ENCODE measurements at regions not wholly inside any gene's neighbourhood (a gene's known extent, or its start where the extent isn't known, plus 50 kb on each side); places are given as distances from the start of the nearest gene placed in this dataset.

DNA sequence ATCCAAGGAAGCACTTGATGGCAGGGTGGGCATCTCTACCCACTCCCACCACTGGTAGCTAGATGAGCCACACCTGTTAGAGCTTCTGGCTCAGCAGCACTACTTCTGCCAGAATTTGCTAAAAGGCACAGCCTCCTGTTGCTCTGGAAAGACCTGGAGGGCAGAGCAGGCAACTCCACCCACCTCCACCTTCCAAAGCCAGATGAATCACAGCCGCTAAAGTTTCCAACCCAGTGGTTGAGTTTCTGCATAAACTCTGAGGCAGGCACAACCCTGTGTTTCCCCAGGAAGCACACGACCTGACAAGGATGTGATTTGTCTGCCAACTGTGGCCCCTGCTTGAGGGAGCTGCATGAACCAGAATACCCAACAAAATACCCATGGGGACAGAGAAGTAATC is 111.6 kb upstream of the GCFC2 start:
- no peak for DNase-seq (ENCODE audit: low read depth in 2 of 2)

DNA sequence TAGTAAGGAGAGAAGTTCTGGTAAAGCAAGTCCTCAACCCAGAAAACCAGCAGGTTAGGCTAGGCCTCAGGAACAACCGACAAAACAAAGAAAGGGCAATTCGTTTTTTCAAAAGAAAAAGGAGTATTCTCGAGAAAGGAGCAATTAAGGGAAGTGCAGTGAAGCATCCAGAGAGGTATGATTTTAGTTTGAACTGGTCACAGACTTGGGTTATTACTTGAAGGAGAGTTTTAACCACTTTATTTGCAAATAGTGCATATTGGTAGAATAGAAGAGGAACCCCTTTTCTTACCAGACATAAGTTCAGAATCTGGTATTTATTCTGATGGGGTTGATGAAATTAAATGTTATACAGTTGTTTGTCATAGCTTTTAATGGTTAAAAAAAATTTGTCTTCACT is 110.0 kb upstream of the GCFC2 start:
- no peak for DNase-seq (ENCODE audit: low read depth in 2 of 2)

DNA sequence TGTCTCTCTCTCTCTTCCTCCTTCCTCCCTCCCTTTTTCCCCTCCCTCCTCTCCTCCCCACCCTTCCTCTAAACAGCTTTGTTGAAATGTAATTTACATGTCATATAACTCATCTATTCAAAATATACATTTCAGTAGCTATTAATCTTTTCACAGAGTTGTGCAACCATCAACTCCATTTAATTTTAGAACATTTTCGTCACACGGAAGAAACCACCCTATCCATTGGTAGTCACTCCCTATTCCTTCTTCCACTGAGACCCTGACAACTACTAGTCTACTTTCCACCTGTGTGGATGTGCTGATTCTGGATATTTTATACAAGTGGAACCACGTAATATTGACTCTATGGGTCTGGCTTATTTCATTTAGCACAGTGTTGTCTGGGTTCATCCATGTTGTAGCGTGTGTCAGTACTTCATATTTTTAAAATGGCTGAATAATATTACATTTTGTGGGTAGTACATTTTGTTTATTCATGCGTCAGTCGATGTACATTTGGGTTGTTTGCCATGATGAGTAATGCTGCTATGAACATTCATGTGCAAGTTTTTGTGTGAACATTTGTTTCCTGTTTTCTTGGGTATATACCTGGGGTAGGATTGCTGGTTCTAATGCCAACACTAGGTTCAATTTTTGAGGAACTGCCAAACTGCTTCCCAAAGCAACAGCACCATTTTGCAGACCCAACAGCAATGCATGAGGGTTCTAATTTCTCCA is 100.1 kb upstream of the GCFC2 start:
- DNase-seq (ENCODE audit: low read depth in 2 of 2) = no peak

DNA sequence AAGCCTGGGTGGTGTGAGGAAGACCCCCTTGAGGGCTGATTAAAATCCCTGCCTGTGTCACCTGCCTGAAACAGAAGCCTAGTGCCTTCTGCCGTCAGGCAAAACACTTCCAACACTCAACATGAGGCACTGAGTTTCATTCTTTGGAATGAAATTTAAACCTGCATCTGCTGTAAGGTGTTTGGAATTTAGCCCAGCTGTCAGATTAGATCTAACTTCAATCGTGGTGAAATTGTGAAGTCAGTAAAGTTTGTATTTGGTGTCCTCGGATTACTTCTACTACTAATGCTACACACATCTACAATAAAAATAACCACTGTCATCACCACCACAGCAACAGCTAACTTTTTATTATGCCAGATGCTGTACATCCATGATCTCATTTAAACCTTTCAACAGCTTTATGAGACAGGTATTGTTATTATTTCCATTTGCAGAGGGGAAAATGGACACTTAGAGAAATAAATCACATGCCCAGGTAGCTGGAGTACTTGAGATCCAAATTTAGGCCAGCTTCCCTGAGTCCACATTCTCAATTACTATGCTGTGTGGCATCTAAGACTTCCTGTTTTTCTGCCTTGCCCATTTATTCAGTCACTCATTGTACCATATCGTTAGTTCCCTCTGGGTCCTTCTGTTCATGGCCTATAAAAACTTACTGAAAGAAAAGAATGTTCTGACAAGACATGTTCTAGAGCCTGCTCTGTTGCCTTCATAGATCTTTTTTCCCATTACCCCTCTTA is 98.2 kb upstream of the GCFC2 start:
- no peak for DNase-seq (ENCODE audit: low read depth in 2 of 2)

DNA sequence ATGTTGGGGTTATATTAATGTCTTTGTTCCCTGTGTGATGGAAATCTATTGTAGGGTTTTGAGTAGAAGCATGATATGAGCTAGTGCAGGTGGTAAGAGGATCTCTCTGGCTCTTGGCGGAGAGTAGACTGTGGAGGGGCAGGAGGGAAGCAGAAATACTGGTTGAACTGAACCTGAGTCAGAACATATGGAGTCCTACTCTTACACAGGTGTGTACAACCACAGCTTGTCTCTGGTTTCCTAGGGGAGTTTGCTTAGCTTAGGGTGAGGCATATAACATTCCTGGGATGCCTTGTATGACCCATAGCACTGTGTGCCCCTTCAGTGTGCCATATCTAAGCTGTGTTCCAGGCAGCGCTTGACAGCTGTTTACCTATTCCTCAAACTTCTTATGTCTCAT is 97.3 kb upstream of the GCFC2 start:
- DNase-seq (ENCODE audit: low read depth in 2 of 2) = no peak

DNA sequence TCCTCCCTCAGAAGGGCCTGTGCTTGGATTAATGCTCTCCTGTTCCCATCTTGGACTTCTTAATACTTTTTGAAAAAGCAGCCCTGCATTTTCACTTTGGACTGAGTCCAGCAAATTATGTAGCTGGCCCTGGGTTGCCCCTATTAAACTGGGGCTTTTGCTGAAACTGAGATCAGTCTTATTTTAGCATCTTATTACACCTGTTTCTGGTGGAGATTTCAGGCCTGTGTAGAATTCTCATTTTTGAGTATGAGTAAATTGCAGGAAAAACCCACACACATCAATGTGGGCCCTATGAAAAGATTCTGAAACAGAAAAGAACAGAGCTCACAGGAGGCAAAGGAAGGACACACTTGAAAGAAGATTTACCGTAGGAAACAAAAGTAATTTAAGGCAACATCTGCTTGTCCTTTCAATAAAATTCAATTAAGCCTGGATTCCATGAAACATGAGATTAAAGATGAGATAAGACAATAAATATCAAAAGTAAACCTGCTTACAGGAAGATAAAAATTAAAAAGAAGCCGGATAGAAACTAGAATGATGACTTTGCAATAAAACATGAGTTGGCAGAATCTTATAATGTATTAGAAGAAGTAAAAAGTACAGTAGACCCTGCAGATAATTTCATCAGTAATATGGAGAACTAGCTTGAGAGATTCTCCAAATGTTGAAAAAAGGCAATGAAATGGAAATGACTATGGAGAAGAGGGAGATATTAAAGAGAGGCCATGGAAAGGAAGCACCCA is 90.7 kb upstream of the GCFC2 start:
- no peak for DNase-seq (ENCODE audit: low read depth in 2 of 2)

DNA sequence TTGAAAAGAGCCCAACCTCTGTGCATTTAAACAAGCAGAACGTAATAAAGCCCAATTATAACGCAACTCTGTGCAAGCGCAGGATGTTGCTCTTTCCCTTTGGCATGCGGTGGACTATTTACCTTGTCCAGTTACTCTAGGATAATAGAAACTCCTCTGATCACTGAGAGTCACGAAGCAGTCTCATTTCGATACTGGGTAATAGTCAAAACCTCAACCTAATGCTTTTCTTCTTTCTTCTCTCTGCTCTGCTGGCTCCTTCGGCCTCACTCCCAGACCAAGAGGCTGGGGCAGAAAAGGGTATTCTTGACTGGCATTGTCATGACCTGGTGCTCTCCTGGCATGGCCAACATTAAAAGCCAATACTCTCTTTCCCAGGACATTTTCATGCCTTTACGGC is 89.7 kb upstream of the GCFC2 start:
- DNase-seq (ENCODE audit: low read depth in 2 of 2) = no peak

DNA sequence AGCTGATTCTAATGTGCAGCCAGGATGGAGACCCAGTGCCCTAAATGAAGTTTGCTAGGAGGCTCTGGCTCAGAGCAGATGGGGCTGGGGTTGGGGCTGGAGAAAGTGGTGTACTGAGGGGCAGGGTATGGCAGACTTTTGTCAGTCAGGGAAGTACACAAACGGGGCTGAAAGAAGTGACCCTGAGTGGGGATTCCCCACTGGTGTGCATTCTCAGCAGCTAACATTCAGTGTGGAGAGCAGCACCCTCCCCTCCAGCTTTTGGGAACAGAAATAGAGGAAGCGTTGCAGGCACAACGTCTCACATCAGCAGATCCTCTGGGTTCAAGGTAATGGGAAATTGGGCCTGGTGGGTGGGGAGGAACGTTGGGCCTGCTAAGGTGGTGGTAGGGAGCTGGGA is 89.1 kb upstream of the GCFC2 start:
- no peak for DNase-seq (ENCODE audit: low read depth in 2 of 2)

DNA sequence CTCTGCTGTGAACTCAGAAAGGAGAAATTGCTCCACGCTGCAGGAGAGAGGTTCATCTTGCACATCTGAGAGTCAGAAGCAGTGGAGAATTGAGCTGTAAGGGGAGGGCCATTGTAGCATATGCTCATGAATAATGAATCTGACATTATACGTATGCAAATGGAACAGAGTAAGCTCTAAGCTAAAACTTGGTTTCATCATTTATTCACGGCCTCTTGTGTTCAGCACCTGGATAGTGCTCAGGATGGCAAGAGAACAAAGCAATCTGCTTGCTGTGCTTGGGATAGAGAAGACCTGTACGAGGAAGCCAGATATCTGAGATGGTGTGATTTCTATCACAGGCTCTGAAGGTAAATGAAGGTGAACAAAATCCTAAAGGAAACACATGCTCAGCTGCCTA is 87.9 kb upstream of the GCFC2 start:
- DNase-seq (ENCODE audit: low read depth in 2 of 2) = no peak

DNA sequence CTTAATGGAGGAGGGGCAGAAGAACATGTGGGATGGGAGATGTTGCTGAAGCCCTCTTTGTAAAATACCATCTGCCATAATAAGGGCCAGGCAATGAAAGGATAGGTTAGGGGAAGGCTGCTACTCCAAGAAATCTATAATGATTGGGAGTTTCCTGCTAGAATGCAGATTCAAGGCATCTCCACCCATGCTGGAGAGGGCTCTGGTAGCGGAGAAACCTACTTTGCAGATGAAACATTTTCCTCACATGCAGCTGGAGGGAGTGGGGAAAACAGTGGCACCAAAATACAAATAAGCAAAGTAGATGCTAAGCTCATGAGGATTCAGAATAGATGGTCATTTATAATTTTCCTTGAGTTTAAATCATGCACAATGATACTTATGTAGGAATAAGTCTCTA is 82.3 kb upstream of the GCFC2 start:
- no peak for DNase-seq (ENCODE audit: low read depth in 2 of 2)

DNA sequence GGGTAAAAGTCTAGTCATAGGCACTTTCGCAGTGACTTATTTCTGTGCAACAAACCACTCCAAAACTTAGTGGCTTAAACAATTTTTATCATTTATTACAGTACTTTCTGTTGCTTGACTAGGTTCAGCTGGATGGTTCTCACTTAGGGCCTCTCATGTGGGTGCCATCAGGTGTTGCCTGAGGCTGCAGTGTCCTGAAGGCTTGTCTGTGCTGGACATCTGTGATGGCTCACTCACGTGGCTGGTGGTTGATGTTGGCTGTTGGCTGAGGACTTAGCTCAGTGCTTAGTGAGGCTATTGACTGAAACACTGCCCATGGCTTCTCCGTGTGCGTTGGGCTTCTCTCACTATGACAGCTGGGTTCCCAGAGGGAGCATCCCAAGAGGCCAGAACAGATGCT is 81.4 kb upstream of the GCFC2 start:
- DNase-seq (ENCODE audit: low read depth in 2 of 2) = no peak

DNA sequence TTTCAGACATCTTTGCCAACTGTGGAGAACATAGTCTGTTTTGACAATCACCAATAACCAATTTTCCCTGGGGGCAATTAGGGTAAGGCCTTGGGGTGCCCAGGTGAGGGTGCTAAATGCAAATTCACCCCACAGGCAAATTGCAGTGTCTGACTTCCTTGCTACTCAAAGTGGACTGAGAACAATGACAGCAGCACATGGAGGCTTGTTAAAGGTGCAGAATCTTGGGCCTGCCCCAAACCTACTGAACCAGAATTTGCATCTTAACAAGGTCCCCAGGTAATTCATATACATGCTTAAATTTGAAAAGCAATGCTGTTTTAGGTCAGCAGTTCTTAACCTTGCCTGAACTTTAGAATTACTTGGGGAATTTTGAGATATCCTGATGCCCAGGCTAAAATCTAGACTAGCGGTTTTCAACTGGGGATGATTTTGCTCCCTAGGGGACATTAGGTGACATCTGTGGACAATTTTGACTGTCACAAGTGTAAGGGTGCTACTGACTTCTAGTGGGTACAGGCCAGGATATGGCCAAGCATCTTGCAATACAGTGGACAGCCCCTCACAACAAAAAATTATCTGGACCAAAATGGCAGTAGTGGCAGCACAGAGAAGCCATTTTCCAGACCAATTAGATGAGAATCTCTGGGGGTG is 80.2 kb upstream of the GCFC2 start:
- no peak for DNase-seq (ENCODE audit: low read depth in 2 of 2)

DNA sequence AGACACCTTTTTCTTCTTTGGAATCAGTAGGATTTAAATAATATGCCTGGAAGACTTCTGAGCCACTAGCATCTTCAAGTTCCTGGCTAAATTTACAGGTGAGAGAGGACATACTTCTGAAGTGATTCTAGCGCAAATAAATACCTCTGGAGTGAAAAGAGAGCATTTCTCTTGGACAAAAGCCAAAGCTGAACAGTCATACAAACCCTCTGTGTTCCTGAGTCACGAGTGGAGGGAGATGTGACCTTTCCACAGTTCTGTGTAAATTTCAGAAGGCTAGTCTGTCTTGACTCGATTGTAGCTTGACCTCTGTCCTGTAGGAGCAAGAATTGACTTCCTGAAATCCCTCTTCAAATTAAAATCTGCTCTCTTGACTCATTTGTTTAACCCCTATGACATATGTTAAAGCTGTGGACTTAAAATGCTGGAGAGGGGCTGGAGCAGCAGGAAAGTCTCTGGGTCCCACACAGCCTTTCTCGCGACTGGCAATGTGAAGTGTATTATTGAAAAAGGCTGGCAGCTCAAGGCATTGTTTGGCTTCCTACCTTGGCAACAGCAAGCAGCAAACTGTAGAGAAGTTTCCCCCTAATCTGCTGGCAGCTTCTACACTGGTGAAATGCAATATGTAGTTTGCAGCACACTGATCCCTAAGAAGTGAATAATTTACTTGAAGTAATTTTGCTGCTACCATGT is 79.6 kb upstream of the GCFC2 start:
- no peak for DNase-seq (ENCODE audit: low read depth in 2 of 2)

DNA sequence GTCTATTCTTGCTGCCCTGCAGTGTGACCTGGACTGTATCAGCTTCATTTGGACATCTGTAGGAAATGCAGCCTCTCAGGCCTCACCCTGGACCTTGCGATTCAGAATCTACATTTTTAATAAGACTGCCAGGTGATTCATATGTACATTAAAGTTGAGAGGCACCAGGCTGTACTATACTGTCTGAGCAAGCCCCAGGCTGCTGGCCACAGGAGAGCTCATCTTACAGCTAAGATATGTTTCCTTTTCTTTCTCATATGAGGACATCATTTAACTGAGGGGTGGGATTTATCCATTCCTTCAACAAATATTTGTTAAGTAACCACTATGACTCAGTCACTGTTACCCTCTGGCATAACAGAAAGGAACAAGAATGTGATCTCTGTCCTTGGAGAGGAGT is 78.2 kb upstream of the GCFC2 start:
- DNase-seq (ENCODE audit: low read depth in 2 of 2) = no peak

DNA sequence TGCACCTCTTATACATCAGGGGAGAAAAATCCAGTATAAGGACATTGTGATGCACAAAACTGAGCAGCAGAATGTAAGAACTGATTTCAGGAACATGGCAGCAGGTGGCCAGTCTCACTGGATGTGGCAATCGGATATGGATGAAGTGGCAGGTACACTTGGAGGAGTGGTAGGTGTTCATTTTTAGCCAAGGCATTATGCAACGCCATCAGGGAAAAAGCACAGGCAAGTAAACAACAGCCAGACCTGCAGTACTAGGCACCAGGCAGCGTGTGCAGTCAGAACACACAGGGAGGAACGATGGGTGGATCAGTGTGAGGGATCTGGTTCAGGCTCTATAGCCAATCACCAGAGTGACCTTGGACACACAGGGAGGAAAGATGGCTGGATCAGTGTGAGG is 77.4 kb upstream of the GCFC2 start:
- no peak for DNase-seq (ENCODE audit: low read depth in 2 of 2)

DNA sequence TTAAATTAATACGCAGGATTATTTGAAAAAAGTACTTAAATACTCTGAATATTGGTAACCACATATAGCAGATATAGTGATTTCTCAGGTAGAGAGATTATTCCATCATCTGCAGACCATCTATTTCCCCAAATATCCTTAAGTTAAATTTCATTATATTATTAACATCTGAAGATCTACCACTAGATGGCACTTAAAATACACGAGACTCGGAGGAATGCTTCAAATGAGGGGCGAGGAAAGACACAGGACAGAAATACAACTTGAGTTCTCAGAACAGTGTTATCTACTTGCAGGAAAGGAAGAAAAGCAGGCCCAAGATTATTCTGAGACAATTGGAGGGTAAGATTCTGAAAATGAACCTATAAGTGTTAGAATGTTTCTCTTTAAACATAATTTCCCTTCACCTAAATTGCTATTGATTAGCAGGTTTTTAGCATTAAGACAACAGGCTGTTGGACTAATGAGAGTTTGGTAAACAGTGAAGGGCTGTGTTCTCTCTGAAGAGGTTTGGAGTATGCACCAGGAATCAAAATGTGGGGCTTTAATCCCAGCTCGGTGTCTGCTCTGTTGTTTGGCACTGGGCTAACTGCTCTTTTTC is 76.9 kb upstream of the GCFC2 start:
- peak; percentile 21 to 24 for DNase-seq (ENCODE audit: low read depth in 2 of 2)

DNA sequence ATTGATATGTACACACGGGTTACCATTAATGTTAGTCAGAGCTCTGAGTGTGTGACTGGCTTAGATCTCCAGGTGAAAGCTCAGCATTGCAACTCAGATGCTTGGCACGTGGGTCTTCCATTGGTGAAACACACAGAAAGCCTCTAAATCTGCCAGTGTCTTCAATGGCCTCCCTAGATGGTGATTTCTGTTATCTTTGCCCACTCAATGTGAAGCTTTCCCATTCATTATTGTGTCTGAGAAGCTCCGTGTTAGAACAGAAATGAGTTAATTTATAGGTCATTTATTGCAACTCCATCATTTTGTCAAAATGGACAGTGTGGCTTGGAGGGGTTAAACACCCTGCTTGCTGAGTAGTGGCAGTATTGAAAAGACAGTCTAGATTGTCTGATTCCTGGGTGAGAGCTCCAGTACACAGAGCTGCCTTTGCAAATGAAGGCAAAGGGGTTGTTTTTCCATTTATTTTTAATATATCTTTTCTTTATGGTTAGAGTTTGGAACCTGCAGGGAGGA is 64.7 kb upstream of the GCFC2 start:
- DNase-seq (ENCODE audit: low read depth in 2 of 2) = no peak

DNA sequence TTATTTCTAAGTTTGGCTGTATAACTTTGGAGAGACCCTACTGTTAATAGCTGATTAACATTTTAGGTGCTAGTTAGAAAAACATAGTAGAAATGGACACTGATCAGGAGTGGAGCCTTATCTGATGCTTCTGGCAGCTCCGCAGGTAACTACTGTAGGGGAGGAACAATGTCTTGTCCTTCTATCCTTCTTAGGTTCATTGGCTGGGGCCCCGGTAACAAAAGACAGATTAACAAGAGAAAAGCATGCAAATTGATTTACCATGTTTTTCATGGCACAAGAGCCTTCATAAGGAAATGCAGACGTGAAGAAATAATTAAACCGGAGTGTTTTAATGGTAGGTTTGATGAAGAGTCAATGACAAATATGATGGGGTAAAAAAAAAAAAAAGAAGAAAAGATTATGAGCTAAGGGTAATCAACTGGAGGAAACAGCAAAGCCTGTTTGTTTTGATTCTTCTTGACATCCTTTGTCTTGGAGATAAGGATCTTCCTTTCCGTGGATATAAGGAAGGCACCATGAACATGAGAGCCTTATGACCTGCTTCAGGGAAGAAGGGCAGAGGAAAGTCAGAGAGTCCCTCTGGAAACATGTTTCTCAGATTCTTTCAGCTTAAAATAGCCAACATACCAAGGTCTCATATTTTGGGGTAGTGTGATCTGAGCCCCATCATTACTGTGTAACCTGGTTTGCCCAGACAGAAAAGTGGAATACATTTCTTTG is 62.4 kb upstream of the GCFC2 start:
- DNase-seq (ENCODE audit: low read depth in 2 of 2) = no peak

DNA sequence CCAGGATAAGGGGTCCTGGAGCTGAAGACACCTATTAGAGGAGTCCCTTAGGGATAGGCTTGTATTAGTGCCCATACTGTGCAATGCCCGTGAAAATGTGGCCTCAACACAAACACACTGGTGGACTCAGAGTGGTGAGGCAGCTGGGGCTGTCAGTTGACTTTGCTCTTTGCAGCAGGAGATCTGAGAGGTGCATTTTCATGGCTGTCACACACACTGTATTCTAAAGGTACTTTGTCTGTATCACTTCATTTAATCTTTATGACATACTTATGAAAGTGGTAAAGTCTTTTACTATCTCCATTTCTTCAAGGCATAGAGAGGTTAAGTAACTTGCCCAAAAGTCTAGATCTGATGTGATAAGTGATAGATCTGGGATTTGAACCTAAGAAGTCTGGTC is 55.1 kb upstream of the GCFC2 start:
- no peak for DNase-seq (ENCODE audit: low read depth in 2 of 2)

DNA sequence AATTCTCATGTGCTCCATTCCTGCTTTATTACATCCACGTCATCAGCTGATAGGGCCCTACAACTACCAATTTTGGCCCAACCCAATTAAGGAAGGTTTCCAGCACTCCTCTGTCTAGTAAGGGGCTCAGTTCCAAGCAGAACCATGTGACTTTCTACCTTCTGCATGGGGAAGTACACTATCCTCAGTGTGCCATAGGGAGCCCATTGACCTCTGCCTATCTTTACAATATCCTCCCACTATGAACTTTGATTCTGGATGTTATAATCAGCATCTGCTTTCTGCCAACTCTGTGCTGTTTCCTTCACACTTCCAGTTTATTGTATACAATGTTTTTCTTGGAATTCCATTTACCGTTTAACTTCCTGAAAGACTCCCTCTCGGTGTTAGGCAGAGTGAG is 53.9 kb upstream of the GCFC2 start:
- DNase-seq (ENCODE audit: low read depth in 2 of 2) = peak in 1 of 2 donors; percentile 13

Measured in dermis microvascular lymphatic vessel endothelial cell (primary cell).